ENCODE measurements at regions not wholly inside any gene's neighbourhood (a gene's known extent, or its start where the extent isn't known, plus 50 kb on each side); places are given as distances from the start of the nearest gene placed in this dataset.

DNA sequence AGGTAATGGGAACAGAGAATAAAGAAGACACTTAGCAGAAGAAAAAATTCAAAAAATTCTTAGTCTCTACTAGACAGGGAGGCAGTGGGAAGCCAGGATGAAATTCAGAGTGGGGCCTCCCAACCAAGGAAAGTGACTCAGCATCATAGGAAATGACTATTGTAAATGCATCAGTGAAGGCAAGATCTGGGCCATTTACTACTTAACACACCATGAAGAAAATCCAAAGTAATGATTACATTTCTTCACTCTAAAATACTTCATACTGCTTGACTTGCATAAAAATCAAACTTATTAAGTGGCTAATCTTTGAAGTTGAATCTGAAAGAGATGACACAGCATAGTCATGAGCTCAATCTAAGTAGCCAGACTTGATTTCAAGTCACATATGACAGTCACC is 405.8 kb upstream of the SLC39A10 start:
- no peak for TF ChIP-seq EP300 (IDR thresholded peaks at IDR 0.05; ENCODE audit: borderline replicate concordance)
- no peak for TF ChIP-seq NFIC (IDR thresholded peaks at IDR 0.05)
- no peak for TF ChIP-seq TAF1 (IDR thresholded peaks at IDR 0.05; ENCODE audit: low read depth)
- TF ChIP-seq MAX (IDR thresholded peaks at IDR 0.05): no peak
- TF ChIP-seq TCF12 (IDR thresholded peaks at IDR 0.05; ENCODE audit: low read depth): no peak
- TF ChIP-seq CEBPB (IDR thresholded peaks at IDR 0.05): no peak
- no peak for TF ChIP-seq CREB1 (IDR thresholded peaks at IDR 0.05; ENCODE audit: low read depth)
- no peak for TF ChIP-seq RAD21 (IDR thresholded peaks at IDR 0.05; ENCODE audit: low read depth)
- no peak for TF ChIP-seq EGR1 (IDR thresholded peaks at IDR 0.05)
- TF ChIP-seq, protein P1, sequence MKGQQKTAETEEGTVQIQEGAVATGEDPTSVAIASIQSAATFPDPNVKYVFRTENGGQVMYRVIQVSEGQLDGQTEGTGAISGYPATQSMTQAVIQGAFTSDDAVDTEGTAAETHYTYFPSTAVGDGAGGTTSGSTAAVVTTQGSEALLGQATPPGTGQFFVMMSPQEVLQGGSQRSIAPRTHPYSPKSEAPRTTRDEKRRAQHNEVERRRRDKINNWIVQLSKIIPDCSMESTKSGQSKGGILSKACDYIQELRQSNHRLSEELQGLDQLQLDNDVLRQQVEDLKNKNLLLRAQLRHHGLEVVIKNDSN (IDR thresholded peaks at IDR 0.05): no peak
- TF ChIP-seq YY1 (IDR thresholded peaks at IDR 0.05; ENCODE audit: low read depth): no peak
